DND-41 (cell line): ENCODE measurements at regions not wholly inside any gene's neighbourhood (a gene's known extent, or its start where the extent isn't known, plus 50 kb on each side); places are given as distances from the start of the nearest gene placed in this dataset.

Experiments used
- ATAC-seq: fragments of 200-7000 bp; cut with Tn5 transposase; 3 replicates; pipeline ENCODE4 v1.9.1; 2021; ENCODE audit warnings: low read depth; ENCODE audit not compliant: insufficient read depth
- DNase-seq: peaks from one replicate; pipeline ENCODE4 v3.0.0-alpha.2; 2020
- H2AFZ ChIP-seq: 2 replicates; pipeline ENCODE4 v1.6.0; 2012; ENCODE audit warnings: low read depth, low read length
- H3K27ac ChIP-seq: 2 replicates; pipeline ENCODE4 v1.5.1; 2012; ENCODE audit warnings: low read length, inconsistent platforms
- H3K27me3 ChIP-seq: fragments of 200-600 bp; sonication (generic); 2 replicates; pipeline ENCODE4 v1.6.0; 2012; ENCODE audit warnings: low read length, mild to moderate bottlenecking, inconsistent platforms; ENCODE audit not compliant: insufficient read depth, poor library complexity
- H3K36me3 ChIP-seq: 2 replicates; pipeline ENCODE4 v1.5.1; 2012; ENCODE audit warnings: low read length, inconsistent platforms; ENCODE audit not compliant: insufficient read depth
- H3K4me1 ChIP-seq: 2 replicates; pipeline ENCODE4 v1.5.1; 2012; ENCODE audit warnings: mild to moderate bottlenecking, low read length; ENCODE audit not compliant: insufficient read depth
- H3K4me2 ChIP-seq: 2 replicates; pipeline ENCODE4 v1.6.0; 2012; ENCODE audit warnings: mild to moderate bottlenecking, moderate library complexity, low read length, inconsistent platforms; ENCODE audit not compliant: insufficient read depth
- H3K4me3 ChIP-seq, 2 experiments: fragments of 200-600 bp in 1 of 2; shearing (Covaris generic) in 1 of 2; 2 replicates each; pipeline ENCODE4 v1.5.1; 2012 to 2016; ENCODE audit warnings: inconsistent platforms in 2 of 2, low read length in 2 of 2, mild to moderate bottlenecking in 2 of 2, low read depth in 1 of 2, moderate library complexity in 1 of 2
- H3K79me2 ChIP-seq: 2 replicates; pipeline ENCODE4 v1.6.0; 2012; ENCODE audit warnings: low read length, inconsistent platforms; ENCODE audit not compliant: insufficient read depth
- H3K9ac ChIP-seq: 2 replicates; pipeline ENCODE4 v1.6.0; 2012; ENCODE audit warnings: low read depth, mild to moderate bottlenecking, inconsistent platforms, low read length, moderate library complexity
- H3K9me3 ChIP-seq: 2 replicates; pipeline ENCODE4 v1.5.1; 2012; ENCODE audit warnings: low read length, moderate library complexity, mild to moderate bottlenecking, inconsistent platforms; ENCODE audit not compliant: insufficient read depth, severe bottlenecking
- H4K20me1 ChIP-seq: 2 replicates; pipeline ENCODE4 v1.6.0; 2012; ENCODE audit warnings: low read length; ENCODE audit not compliant: insufficient read depth
- CTCF ChIP-seq: IDR thresholded peaks from 2 replicates; pipeline ENCODE4 v1.5.1; 2012; ENCODE audit warnings: borderline replicate concordance, low read length, moderate library complexity, mild to moderate bottlenecking; ENCODE audit not compliant: poor library complexity, severe bottlenecking; ENCODE audit errors: extremely low read depth
- EZH2 ChIP-seq: IDR thresholded peaks from 3 replicates; pipeline ENCODE4 v1.6.1; 2012; ENCODE audit warnings: borderline replicate concordance, low read depth, mild to moderate bottlenecking, moderate library complexity, low read length, inconsistent platforms; ENCODE audit not compliant: severe bottlenecking

GRCh38 chr6:81331526-81331925 is 421.0 kb downstream of the TENT5A start:
- TF ChIP-seq CTCF: no peak
- no peak for TF ChIP-seq EZH2
- Histone ChIP-seq H3K4me2 (no peak overlapping the region), H3K79me2 (no peaks in the 10 kb centered on the region), H3K27ac (no peak overlapping the region), H4K20me1 (no peaks in the 10 kb centered on the region), H3K4me3 (no peak overlapping the region), H2AFZ (no peak overlapping the region), H3K4me1 (peaks cover 23% of the 10 kb centered on the region), H3K9ac (no peak overlapping the region), H3K9me3 (no peaks in the 10 kb centered on the region), H3K36me3 (no peaks in the 10 kb centered on the region), H3K27me3 (no peaks in the 10 kb centered on the region)
- ATAC-seq: no peak
- DNase-seq: no peak

GRCh38 chr6:81328700-81329099 is 423.8 kb downstream of the TENT5A start:
- no peaks in the 10 kb centered on the region for H3K36me3 ChIP-seq
- H3K9ac ChIP-seq: no peak overlapping the region
- no peaks in the 10 kb centered on the region for H3K27me3 ChIP-seq
- H3K4me2 ChIP-seq: no peak overlapping the region
- no peak for TF ChIP-seq CTCF
- TF ChIP-seq EZH2: no peak
- peaks cover 31% of the 10 kb centered on the region for H3K4me1 ChIP-seq
- no peaks in the 10 kb centered on the region for H3K79me2 ChIP-seq
- H3K9me3 ChIP-seq: no peaks in the 10 kb centered on the region
- no peak overlapping the region for H2AFZ ChIP-seq
- H3K27ac ChIP-seq: no peak overlapping the region
- no peak overlapping the region for H3K4me3 ChIP-seq
- H4K20me1 ChIP-seq: no peaks in the 10 kb centered on the region
- ATAC-seq (no peak), DNase-seq (no peak)

- peak overlapping the region; percentile 15 for H3K9ac ChIP-seq
- H3K4me1 ChIP-seq: peaks cover 31% of the 10 kb centered on the region
- H3K4me2 ChIP-seq: peak overlapping the region; percentile 53
- H3K36me3 ChIP-seq: no peaks in the 10 kb centered on the region
- no peaks in the 10 kb centered on the region for H3K9me3 ChIP-seq
- no peaks in the 10 kb centered on the region for H3K27me3 ChIP-seq
- peak overlapping the region in 1 of 2 experiments; percentile 18; a peak in 2 of 4 replicates for H3K4me3 ChIP-seq
- peak; percentile 81 for DNase-seq
- H2AFZ ChIP-seq: 0 out of 2 replicates have a peak overlapping the region, but pooled peaks have one; percentile 5
- TF ChIP-seq CTCF (no peak), EZH2 (no peak)
- peak; percentile 96 for ATAC-seq
- H3K27ac ChIP-seq: peak overlapping the region; percentile 66
- H3K79me2 ChIP-seq: no peaks in the 10 kb centered on the region
- H4K20me1 ChIP-seq: no peaks in the 10 kb centered on the region
These were observed 425.5 kb downstream of the TENT5A start for GRCh38 chr6:81326881-81327561.
